ENCODE measurements at regions not wholly inside any gene's neighbourhood (a gene's known extent, or its start where the extent isn't known, plus 50 kb on each side); places are given as distances from the start of the nearest gene placed in this dataset.

GRCh38 chr6:170232186-170233002, 58.5 kb downstream of the DLL1 start:
- Histone ChIP-seq H3K27me3 (ENCODE audit: control insufficient read depth in 3 of 3, insufficient read depth in 3 of 3, low read length in 3 of 3) (no peaks in the 10 kb centered on the region), H3K36me3 (ENCODE audit: control insufficient read depth in 3 of 3, insufficient read depth in 2 of 3, low read depth in 1 of 3, low read length in 3 of 3) (no peaks in the 10 kb centered on the region), H3K4me1 (ENCODE audit: control insufficient read depth in 3 of 3, insufficient read depth in 2 of 3, low read depth in 1 of 3, low read length in 2 of 3) (no peaks in the 10 kb centered on the region), H3K9me3 (ENCODE audit: control insufficient read depth in 2 of 2, insufficient read depth in 1 of 2, low read depth in 1 of 2, low read length in 1 of 2) (peaks cover 0 to 4% of the 10 kb centered on the region in 2 donors), H3K4me3 (ENCODE audit: low read depth in 1 of 3, low read length in 3 of 3) (no peak overlapping the region), H3K27ac (ENCODE audit: low read depth in 1 of 3, low read length in 2 of 3) (no peak overlapping the region)
- 88 to 91% (median 89%) methylated on average over 24 of the region's 24 CpGs for WGBS, 3 donors
- no peak for FAIRE-seq
- no peak for DNase-seq

GRCh38 chr6:170231293-170232185, 59.3 kb downstream of the DLL1 start:
- Histone ChIP-seq H3K9me3 (ENCODE audit: control insufficient read depth in 2 of 2, insufficient read depth in 1 of 2, low read depth in 1 of 2, low read length in 1 of 2) (peaks cover 0 to 4% of the 10 kb centered on the region in 2 donors), H3K27ac (ENCODE audit: low read depth in 1 of 3, low read length in 2 of 3) (no peak overlapping the region), H3K36me3 (ENCODE audit: control insufficient read depth in 3 of 3, insufficient read depth in 2 of 3, low read depth in 1 of 3, low read length in 3 of 3) (no peaks in the 10 kb centered on the region), H3K27me3 (ENCODE audit: control insufficient read depth in 3 of 3, insufficient read depth in 3 of 3, low read length in 3 of 3) (no peaks in the 10 kb centered on the region), H3K4me3 (ENCODE audit: low read depth in 1 of 3, low read length in 3 of 3) (no peak overlapping the region), H3K4me1 (ENCODE audit: control insufficient read depth in 3 of 3, insufficient read depth in 2 of 3, low read depth in 1 of 3, low read length in 2 of 3) (no peaks in the 10 kb centered on the region)
- WGBS, 3 donors, result 78 to 79% (median 79%) methylated on average over 22 of the region's 22 CpGs
- no peak for DNase-seq
- FAIRE-seq, result no peak

DNA sequence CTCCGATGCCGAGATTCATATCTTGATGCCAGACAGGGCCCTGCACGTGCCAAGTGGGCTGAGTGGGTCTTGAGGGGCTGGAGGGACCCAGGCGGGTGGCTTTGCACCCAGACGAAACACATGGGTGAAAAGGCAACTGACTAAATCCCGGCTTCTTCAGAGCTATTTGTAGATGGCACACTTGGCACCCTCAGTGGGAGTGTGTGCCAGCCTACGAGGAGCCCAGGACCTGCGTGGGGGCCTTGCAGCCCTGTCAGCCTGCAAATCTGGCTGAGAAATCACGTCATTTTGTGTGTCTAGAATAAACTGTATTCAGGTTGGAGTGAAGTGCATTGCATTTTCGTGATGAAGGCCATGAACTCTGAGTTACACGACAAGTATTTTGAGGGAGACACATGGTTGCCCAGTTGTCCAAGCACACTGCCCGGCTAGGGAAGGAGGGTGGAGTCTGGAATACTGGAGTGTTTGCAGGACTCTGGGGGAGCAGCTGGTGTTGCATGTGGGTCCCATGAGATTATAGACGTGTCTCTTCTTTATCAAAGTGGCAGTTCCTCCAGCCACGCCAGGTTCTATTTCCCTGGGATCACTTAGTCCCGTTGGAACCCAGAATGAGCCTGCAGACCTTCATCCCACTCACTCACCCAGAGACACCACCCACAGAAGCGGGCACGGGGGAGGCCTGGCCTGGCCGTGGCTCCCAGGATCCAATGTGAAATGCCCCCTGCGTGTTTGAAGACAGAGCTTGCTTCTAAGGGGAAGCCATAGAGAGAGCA, 60.2 kb downstream of the DLL1 start:
- no peaks in the 10 kb centered on the region for H3K36me3 ChIP-seq (ENCODE audit: control insufficient read depth in 3 of 3, insufficient read depth in 2 of 3, low read depth in 1 of 3, low read length in 3 of 3)
- DNase-seq (no peak), FAIRE-seq (no peak)
- no peak overlapping the region for H3K4me3 ChIP-seq (ENCODE audit: low read depth in 1 of 3, low read length in 3 of 3)
- H3K4me1 ChIP-seq (ENCODE audit: control insufficient read depth in 3 of 3, insufficient read depth in 2 of 3, low read depth in 1 of 3, low read length in 2 of 3), result no peaks in the 10 kb centered on the region
- peaks cover 0 to 4% of the 10 kb centered on the region in 2 donors for H3K9me3 ChIP-seq (ENCODE audit: control insufficient read depth in 2 of 2, insufficient read depth in 1 of 2, low read depth in 1 of 2, low read length in 1 of 2)
- H3K27ac ChIP-seq (ENCODE audit: low read depth in 1 of 3, low read length in 2 of 3), result no peak overlapping the region
- H3K27me3 ChIP-seq (ENCODE audit: control insufficient read depth in 3 of 3, insufficient read depth in 3 of 3, low read length in 3 of 3), result no peaks in the 10 kb centered on the region
- WGBS, 3 donors, result 82 to 86% (median 84%) methylated on average over 19 of the region's 19 CpGs

- FAIRE-seq (no peak), DNase-seq (no peak)
- H3K36me3 ChIP-seq (ENCODE audit: control insufficient read depth in 3 of 3, insufficient read depth in 2 of 3, low read depth in 1 of 3, low read length in 3 of 3), result no peaks in the 10 kb centered on the region
- H3K4me3 ChIP-seq (ENCODE audit: low read depth in 1 of 3, low read length in 3 of 3), result no peak overlapping the region
- no peak overlapping the region for H3K27ac ChIP-seq (ENCODE audit: low read depth in 1 of 3, low read length in 2 of 3)
- peaks cover 0 to 4% of the 10 kb centered on the region in 2 donors for H3K9me3 ChIP-seq (ENCODE audit: control insufficient read depth in 2 of 2, insufficient read depth in 1 of 2, low read depth in 1 of 2, low read length in 1 of 2)
- no peaks in the 10 kb centered on the region for H3K27me3 ChIP-seq (ENCODE audit: control insufficient read depth in 3 of 3, insufficient read depth in 3 of 3, low read length in 3 of 3)
- WGBS, 3 donors, result 89 to 90% (median 89%) methylated on average over 25 of the region's 25 CpGs
- H3K4me1 ChIP-seq (ENCODE audit: control insufficient read depth in 3 of 3, insufficient read depth in 2 of 3, low read depth in 1 of 3, low read length in 2 of 3), result no peaks in the 10 kb centered on the region
Observed at GRCh38 chr6:170229851-170230519, 60.9 kb downstream of the DLL1 start.

- DNase-seq, result no peak
- H3K27ac ChIP-seq (ENCODE audit: low read depth in 1 of 3, low read length in 2 of 3), result no peak overlapping the region
- FAIRE-seq, result no peak
- H3K36me3 ChIP-seq (ENCODE audit: control insufficient read depth in 3 of 3, insufficient read depth in 2 of 3, low read depth in 1 of 3, low read length in 3 of 3), result no peaks in the 10 kb centered on the region
- H3K27me3 ChIP-seq (ENCODE audit: control insufficient read depth in 3 of 3, insufficient read depth in 3 of 3, low read length in 3 of 3), result no peaks in the 10 kb centered on the region
- no peaks in the 10 kb centered on the region for H3K4me1 ChIP-seq (ENCODE audit: control insufficient read depth in 3 of 3, insufficient read depth in 2 of 3, low read depth in 1 of 3, low read length in 2 of 3)
- peaks cover 0 to 4% of the 10 kb centered on the region in 2 donors for H3K9me3 ChIP-seq (ENCODE audit: control insufficient read depth in 2 of 2, insufficient read depth in 1 of 2, low read depth in 1 of 2, low read length in 1 of 2)
- WGBS, 3 donors, result 90 to 94% (median 92%) methylated on average over 15 of the region's 15 CpGs
- H3K4me3 ChIP-seq (ENCODE audit: low read depth in 1 of 3, low read length in 3 of 3), result no peak overlapping the region
Observed at GRCh38 chr6:170229396-170229795, 61.5 kb downstream of the DLL1 start.

DNA sequence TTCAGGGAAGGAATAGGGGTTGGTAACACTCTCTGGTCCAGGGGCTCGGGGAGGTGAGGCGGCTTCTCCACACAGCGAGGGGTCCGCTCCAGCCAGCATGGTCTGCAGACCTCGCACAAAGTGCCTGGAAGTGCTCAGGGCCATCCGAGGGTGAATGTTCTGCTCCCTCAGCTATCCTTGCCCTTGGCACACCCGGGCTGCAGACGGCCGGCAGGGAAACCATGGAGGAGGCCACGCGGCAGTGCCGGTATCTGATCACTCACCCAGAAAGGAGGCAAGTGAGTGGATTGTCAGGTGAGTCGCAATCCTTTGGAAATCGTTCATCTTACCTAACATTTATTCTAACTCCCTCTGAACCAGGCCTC, 62.0 kb downstream of the DLL1 start:
- DNase-seq (no peak), FAIRE-seq (no peak)
- Histone ChIP-seq H3K4me1 (ENCODE audit: control insufficient read depth in 3 of 3, insufficient read depth in 2 of 3, low read depth in 1 of 3, low read length in 2 of 3) (no peaks in the 10 kb centered on the region), H3K27me3 (ENCODE audit: control insufficient read depth in 3 of 3, insufficient read depth in 3 of 3, low read length in 3 of 3) (no peaks in the 10 kb centered on the region), H3K9me3 (ENCODE audit: control insufficient read depth in 2 of 2, insufficient read depth in 1 of 2, low read depth in 1 of 2, low read length in 1 of 2) (peaks cover 0 to 4% of the 10 kb centered on the region in 2 donors), H3K27ac (ENCODE audit: low read depth in 1 of 3, low read length in 2 of 3) (no peak overlapping the region), H3K4me3 (ENCODE audit: low read depth in 1 of 3, low read length in 3 of 3) (no peak overlapping the region), H3K36me3 (ENCODE audit: control insufficient read depth in 3 of 3, insufficient read depth in 2 of 3, low read depth in 1 of 3, low read length in 3 of 3) (no peaks in the 10 kb centered on the region)
- WGBS, 3 donors, result 88 to 89% (median 89%) methylated on average over 14 of the region's 14 CpGs

GRCh38 chr6:170227996-170228945, 62.6 kb downstream of the DLL1 start:
- Histone ChIP-seq H3K9me3 (ENCODE audit: control insufficient read depth in 2 of 2, insufficient read depth in 1 of 2, low read depth in 1 of 2, low read length in 1 of 2) (peaks cover 0 to 4% of the 10 kb centered on the region in 2 donors), H3K4me1 (ENCODE audit: control insufficient read depth in 3 of 3, insufficient read depth in 2 of 3, low read depth in 1 of 3, low read length in 2 of 3) (peaks cover 0 to 2% (median 0%) of the 10 kb centered on the region in 3 donors), H3K27ac (ENCODE audit: low read depth in 1 of 3, low read length in 2 of 3) (no peak overlapping the region), H3K36me3 (ENCODE audit: control insufficient read depth in 3 of 3, insufficient read depth in 2 of 3, low read depth in 1 of 3, low read length in 3 of 3) (no peaks in the 10 kb centered on the region), H3K4me3 (ENCODE audit: low read depth in 1 of 3, low read length in 3 of 3) (no peak overlapping the region), H3K27me3 (ENCODE audit: control insufficient read depth in 3 of 3, insufficient read depth in 3 of 3, low read length in 3 of 3) (no peaks in the 10 kb centered on the region)
- FAIRE-seq (no peak), DNase-seq (no peak)
- 79 to 87% (median 85%) methylated on average over 23 to 24 of the region's 24 CpGs for WGBS, 3 donors

Data from small intestine (tissue), 7 donors.